Cerebellar nuclear complex (tissue), 1 donor: ENCODE measurements at regions not wholly inside any gene's neighbourhood (a gene's known extent, or its start where the extent isn't known, plus 50 kb on each side); places are given as distances from the start of the nearest gene placed in this dataset.
"Not testable (repeated sequence)": the region's sequence is repeated elsewhere in the genome, so short reads cannot be mapped to it uniquely, and the experiment has no call there.

Source experiments
- DNase-seq, 2 experiments: peaks; one replicate each; lab custom pipeline; 2025; lab: John Stamatoyannopoulos, UW

DNA sequence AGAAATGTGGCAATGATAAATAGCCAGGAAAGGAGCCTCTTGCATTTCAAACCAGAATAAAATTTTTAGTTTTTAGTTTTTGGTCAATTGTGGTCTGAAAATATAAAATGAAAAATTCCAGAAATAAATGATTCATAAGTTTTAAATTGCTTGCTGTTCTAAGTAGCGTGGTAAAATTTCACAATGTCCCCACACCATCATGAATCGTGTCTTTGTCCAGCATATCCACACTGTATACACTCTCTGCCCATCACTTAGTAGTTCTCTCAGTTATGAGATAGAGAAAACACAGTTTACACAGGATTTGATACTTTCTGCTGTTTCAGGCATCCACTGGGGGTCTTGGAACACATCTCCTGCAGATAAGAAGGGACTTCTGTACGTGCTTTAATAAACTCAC, 783.9 kb downstream of the TSN start:
- no peak for DNase-seq

DNA sequence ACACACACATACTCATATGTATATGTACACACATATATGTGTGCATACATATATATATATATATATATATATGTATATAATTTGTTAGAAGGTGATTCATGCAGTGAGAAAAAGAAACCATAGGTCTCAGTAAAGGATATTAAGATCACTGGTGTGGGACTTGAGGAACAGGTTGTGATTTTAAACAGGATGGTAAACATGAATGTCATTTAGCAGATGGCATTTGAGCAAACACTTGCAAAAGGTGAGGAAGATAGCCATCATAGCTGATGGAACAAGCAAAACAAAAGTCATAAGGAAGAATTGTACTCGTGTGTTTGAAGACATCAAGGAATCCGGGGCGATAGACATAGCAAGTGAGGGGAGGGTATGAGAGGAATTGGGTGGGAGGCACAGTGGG, 784.5 kb downstream of the TSN start:
- DNase-seq, result no peak

DNA sequence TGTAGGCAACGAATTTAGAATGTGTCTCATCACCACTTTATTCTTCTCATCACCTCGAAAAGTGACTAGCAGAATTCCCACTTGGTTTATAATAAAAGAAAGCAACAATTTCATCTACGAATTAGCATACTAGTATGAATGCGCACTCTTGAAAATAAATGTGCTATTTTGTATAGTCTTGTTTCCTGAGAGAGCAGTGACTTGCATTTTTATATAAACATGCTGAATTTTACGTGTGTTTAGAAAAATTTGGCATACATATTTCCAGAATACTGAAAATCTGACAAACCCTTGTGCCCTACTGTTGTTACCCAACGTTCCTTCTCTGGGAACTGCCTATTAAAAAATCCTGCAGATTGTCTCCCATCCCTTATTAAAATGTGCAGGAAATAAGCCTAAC, 786.8 kb downstream of the TSN start:
- no peak for DNase-seq

DNA sequence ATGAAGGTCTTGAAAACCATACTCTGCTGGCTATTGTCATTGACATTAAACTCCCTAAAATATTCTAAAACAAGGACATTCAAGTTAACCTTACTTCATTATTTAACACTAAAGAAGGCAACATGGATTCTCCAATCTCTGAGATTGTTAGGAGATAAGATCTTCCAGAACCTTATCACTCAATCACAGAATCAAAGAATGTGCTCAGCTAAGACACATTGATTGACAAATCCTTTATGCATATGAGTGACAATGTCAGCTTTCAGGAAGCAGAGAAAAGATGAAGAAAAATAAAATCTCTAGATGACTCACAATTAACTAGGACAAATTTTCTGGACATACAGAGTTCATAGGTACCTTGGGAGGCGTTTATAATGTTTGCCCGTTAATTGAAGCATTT, 787.2 kb downstream of the TSN start:
- DNase-seq, result no peak

DNA sequence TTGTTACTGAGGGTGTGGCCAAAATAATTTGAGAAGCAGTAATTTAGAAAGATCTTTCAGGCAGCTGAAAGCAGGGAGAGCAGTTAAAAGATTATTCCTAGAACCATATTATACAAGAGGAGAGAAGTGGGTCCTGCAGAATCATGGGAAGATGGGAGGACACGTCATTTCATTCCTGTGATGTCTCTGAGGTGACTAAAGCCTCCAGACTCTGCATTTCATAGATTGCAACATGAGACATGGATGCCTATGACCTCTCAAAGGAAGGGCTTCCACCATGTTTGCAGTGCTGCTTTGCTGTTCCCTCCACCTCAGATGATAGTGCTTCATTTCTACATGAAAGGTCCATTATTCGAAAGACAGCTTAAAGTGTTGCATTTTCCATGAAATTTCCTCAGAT, 788.4 kb downstream of the TSN start:
- no peak for DNase-seq

DNA sequence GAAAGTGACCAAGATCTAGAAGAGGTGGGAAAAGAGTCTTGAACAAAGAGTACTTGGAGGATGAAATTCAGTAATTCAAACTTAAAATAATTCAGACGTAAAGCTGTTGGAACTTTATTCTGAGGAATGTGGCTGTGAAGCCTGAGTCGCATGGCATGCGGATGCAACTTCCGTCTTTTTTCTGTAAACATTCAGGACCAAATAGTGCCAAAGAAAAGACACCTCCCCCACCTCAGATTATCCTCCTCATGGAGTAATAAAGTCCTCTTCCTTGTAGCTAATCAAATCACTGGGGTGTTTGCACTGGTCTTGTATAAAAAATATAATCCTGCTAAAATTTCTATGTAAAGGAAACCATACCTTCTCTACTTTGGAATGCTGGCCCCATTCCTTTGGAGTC, 790.4 kb downstream of the TSN start:
- DNase-seq, result no peak

DNA sequence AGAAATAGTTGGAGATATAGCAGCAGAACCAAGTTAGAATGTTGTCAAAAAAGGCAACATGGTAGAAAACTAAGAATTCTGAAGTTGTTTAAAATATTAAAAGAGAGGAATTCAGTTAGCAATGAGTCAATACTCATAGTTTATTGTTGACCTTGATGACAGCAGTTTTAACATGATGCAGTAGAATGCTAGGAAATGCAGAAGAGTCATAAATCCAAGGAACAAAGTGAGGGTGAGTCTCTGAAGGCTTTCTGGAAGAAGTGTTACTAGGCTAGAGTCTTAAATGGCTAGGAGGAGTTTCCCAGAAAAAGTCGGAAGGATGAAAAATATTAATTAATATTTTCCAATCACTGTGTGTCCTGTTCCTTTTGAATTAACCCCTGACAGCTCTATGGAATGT, 807.3 kb downstream of the TSN start:
- no peak for DNase-seq

DNA sequence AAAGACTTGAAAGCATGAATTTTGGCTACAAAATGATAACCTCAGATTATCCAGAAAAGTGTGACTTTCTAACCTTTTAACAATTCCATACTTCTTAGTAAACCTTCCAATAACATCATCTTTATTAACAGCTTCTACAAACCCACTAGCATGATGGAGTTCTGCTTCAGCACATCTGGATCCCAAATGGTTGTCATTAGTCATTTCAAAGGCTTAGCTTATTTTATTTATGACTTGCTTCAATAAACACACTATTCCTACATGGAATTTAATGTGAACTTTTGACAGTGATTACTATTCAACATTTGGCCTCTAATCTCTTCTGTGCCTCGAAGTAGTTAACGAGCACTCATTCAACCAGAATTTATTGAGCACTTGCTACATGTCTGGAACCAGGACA, 808.3 kb downstream of the TSN start:
- DNase-seq, result no peak

DNA sequence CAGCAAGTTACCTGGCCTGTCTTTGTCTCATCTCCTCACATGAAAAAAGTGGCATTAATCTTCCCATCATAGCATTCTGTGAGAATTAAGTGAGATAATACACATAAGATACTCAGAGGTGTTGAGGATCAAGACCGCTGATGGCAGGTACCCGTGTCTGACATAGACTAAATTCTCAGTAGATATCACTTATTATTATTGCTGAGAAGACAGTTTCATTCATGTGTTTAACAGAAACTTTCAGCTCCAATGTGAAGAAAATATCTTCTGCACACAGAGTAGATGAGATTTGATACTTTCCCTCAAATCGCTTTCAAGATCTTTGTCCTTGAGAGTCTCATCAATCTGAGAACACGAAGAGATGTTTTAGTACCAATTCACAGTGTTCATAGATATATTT, 809.4 kb downstream of the TSN start:
- DNase-seq, result no peak

DNA sequence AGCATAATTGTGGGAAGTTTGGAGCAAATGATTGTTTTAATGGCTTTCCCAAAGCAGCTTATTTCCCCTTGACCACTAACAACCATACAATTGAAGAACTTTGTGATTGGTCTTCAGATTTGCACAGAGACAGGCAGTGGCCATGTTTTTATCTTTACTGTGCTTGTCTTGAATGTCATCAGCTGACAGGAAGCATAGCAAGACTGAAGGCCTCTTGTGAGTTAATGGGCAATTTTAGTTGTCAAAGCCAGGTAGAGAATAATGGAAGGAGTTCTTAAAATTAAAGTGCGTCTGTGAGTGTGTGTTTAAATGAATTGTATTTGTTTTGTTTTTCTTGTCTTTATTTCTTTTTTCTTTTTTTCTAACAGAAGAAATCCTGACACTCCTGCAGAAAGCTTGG, 809.9 kb downstream of the TSN start:
- DNase-seq, result no peak

DNA sequence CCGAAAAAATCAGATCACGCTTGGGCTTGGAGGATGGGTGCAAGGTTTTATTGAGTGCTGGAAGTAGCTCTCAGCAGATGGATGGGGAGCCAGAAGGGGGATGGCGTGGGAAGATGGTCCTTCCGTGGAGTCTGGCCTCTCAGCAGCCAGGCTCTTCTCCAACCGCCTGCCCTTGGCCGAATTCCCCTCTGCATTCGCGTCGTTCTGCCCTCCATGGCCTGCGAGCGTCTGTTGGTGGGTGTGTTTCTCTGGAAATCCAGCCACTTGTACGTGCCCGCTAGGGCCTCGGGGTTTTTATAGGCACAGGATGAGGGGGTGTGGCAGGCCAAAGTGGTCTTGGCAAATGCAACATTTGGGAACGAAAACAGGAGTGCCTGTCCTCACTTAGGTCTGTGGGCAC, 815.2 kb downstream of the TSN start:
- no peak for DNase-seq

DNA sequence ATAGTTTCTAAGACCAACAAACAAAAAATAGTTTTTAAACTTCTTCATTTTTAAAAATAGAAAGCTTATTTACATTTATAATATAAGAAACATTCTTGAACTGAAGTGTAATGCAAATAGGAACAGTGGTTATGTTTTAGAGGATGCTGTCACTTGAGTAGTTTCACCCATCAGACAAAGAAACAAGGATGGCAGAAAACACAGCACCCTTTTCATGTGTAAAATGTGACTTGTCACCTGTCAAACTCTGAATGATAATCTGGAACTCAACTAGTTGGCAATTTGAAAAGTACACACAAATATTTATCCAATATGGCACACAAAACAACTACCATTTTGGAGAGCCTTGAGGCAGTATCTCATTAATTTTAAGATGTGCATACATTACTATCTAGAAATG, 816.0 kb downstream of the TSN start:
- not testable (repeated sequence) for DNase-seq

DNA sequence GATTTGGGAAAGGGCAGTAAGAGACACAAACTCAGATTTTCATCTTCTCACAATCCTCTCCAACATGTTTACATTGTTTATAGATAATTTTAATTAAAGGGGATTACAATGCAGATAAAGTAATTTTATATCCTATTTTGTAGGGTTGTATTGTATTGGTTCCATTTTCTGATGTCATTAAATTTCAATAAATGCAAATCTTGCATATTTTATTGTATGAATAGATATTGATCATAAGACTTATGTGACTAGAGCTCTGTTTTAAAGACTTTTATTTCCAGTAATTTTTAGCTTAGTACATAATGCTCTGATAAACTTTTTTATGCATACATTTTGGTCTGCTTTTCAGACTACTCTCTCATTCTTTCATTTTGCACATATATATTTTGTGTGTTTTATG, 819.6 kb downstream of the TSN start:
- DNase-seq, result no peak

DNA sequence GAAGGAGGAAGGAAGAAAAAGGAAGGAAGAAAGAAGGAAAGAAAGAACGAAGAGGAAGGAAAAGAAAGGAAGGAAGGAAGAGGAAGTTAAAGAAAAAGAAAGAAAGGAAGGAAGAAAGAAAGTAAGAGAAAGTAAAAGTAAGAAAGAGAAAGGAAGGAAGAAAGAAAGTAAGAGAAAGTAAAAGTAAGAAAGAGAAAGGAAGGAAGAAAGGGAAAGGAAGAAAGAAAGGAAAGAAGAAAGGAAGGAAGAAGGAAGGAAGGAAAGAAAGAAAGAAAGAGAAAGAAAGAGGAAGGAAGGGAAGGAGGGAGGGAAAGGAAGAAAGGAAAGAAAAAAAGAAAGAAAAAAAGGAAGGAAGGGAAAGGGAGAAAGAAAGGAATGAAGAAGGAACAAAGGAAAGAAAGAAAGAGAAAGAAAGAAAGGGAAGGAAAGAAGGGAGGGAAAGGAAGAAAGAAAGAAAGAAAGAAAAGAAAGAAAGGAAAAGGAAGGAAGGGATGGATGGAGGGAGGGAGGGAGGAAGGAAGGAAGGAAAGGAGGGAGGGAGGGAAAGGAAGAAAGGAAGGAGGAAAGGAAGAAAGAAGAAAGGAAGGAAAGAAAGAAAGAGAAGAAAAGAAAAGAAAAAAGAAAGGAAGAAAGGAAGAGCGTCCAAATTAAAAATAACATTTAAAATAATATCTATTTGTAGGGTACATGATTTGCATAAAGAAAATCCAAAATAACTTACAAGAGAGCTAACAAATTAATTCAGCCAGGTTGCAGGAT, 827.9 kb downstream of the TSN start:
- no peak for DNase-seq

DNA sequence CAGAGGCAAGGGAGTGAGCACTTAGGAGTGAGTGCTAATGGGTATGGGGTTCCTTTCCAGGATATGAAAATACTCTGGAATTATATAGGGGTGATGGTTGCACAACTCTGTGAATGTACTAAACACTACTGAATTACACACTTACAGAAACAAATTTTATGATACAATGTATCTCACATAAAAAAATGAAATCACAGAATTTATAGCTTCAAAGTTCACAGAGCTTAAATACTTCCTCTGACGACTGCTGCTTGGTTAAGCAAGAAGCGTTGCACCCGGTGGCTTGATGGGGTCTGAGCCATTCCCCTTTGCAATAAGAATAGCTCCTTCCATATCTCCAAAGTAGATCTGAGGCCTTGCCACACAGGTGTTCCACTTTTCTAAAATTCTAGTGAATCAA, 835.1 kb downstream of the TSN start:
- no peak for DNase-seq

DNA sequence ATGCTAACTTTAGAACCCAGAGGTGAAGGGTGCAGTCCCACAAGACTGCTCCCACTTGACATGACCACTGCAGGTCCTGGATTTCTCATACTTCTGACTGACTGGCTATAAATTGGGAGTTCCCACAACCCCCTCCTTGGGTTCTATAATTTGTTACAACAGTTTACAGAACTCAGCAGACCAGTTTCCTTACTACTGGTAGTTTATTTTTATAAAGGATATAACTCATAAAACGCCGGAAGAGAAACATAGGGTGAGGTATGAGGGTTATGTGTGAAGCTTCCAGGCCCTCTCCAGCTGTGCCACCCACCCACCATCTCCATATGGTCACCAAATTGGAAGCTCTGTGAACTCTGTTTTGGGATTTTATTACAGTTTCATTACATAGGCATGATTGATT, 839.6 kb downstream of the TSN start:
- DNase-seq, result no peak

DNA sequence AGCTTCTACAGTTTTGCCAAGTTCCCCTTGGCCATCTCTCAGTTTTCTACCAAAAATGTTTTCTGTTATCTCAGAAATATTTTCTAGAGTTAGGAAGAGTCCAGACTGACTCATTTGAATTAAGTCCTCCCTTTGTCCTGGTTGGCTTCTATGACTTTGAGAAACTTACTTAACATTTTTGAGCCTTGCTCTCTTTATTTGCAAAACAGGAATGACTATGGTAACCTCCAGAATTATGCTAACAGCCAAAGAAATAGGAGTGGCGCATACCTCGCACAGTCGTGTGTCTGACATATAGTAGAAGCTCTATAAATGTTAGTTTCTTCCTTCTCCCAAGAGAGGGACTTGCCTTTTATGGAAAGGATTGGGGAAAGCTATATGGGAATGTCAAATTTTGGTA, 841.1 kb downstream of the TSN start:
- no peak for DNase-seq

DNA sequence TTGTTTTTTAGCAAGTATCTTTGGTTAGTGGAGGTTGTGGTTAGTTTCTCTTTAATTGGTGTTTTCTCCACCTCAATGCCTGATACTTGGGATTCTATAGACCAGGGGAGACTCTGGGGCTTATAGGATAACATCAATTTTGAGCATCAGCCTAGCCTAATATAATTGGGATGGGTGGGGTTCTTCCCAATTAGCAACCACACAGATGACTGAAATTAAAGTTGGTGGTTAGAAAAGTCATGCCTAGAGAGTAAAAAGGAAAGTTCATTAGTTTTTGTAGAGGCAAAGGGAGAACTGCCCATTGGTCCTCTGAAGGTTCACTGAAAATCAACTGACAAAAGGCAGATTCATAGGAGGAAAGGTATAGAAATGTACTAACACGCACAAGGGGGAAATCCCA, 843.3 kb downstream of the TSN start:
- no peak for DNase-seq

DNA sequence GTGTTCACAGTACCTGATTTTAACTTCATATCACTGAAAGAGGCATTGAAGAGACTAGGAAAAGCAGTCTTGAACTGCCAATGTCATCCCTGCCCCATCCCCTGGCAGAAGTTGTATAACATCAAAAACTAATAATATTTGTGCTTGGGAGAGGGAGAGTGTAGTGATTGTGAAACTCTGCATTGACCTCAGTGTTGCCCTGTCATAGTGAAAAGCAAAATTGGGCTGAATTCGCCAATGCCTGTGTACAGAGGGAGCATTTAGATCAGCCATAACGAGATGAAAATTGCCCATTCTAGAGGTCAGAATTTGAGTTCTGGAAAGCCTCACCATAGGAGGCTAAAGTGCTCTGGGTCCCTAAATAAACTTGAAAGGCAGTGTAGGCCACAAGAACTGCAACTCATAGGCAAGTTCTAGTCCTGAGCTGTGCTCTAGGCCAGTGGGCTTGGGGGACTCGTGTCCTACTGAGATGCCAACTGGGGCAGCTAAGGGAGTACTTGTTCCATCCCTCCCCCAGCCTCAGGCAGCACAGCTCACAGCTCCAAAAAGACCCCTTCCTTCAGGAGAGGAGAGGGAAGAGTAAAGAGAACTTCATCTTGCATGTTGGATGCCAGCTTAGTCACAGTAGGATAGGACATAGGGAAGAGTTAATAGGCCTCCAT, 855.6 kb downstream of the TSN start:
- DNase-seq, result no peak

DNA sequence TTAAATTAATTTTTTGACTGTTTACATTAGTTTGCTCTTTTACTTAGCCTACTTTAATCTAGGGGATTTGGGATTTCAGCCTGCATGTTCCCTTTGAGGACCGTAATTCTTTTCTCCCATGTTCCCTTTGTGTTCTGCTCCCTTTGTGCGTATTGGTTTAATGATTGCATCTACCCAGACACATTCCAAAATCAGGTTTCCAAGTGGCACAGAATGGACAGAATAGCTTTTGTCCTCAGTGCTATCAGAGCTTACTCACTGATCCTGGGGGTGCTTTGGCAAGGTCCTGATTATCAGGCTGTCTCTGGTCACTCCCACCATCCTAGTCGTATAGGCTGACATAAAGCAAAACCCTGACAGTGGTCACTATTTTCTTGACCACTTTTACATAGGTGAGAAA, 867.5 kb downstream of the TSN start:
- no peak for DNase-seq

DNA sequence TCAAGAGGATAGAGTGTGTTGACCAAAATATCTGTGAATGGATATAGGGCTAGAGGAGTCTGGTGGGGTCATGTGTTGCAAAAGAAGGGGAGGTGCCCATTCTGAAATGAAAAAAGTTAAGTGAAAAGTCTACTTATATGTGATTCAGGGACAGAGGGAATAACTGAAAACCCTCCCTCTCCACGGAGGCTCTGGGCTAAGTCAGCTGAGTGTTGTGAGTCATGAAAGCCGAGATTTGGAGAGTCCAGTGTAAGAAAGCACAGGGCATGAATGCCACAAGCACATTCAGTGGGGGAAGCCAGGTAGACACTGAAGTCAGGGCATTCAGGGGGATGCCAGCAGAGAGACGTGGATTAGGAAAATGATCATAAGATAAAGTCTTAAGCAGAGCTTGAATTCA, 871.9 kb downstream of the TSN start:
- DNase-seq, result no peak

DNA sequence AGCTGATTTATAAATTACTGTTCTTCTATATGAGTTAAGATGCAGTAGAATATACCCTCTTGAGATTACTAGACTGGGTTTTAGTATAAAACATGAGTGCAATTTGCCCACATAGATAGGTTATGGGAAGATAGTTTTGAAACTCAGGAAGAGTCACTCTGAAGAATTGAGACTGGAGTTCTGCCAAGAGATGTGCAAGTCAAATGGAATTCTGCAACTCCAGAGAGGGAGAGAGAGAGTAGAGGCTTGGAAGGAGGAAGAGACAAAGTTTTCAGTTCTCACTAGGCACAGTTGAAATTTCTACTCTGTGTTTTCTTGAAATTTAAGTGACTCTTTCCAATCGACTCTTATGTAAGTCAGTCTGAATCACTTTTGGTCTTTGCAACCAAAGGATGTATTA, 878.8 kb downstream of the TSN start:
- DNase-seq, result no peak

DNA sequence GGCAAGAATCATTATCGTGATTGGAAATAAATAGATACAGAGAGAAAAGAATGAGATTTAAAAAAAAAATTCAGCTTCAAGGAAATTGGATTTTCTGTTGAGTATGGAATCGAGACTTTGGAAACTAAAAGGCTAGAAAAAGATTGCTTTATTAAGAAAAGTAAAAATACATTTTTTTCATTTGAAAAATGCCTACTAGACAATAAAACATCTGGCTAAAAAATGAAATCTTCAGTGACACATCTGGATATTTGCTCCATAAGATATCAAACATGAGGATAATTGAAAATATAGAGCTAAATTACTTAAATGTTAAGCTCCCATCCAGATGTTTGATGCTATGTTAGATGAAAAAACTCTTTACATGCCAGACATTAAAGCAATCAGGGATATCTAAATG, 879.5 kb downstream of the TSN start:
- no peak for DNase-seq

DNA sequence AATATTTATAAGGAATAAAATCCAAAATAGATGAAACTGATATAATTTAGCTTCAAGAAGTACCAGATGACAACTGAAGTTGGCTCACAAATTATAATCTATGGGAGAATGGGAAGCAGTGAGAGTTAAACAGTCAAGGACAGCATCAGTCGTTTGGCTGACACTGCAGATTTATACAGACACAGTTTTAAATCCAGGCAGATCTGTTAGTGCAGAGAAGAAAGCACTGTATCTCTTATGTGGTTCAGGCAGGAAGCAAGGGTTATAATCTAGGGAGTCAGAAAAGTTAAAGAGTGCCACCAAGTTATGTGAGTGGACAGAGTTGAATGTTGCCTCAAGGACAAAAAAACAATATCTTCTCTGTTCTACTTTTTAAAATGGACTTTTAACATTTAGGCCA, 880.2 kb downstream of the TSN start:
- no peak for DNase-seq
